Skin epidermis (tissue), 12 donors: ENCODE measurements at regions not wholly inside any gene's neighbourhood (a gene's known extent, or its start where the extent isn't known, plus 50 kb on each side); places are given as distances from the start of the nearest gene placed in this dataset.
"Not testable (repeated sequence)": the region's sequence is repeated elsewhere in the genome, so short reads cannot be mapped to it uniquely, and the experiment has no call there.

Experiments used
- H3K27ac ChIP-seq, 21 experiments: fragments of 200-600 bp; sonication (generic) in 11 of 21; one replicate each; pipeline ENCODE4 v1.5.0; 2020; ENCODE audit warnings: mild to moderate bottlenecking in 3 of 21, inconsistent platforms in 2 of 21, moderate library complexity in 2 of 21
- H3K4me3 ChIP-seq, 7 experiments: fragments of 200-600 bp; sonication (generic) in 2 of 7; one replicate each; pipeline ENCODE4 v1.5.0; 2020; ENCODE audit warnings: inconsistent platforms in 2 of 7, mild to moderate bottlenecking in 2 of 7, moderate library complexity in 1 of 7

GRCh38 chr7:153065051-153065450 is 305.5 kb downstream of the ACTR3B start:
- Histone ChIP-seq H3K27ac (no peak overlapping the region), H3K4me3 (no peak overlapping the region)

- no peak overlapping the region for H3K27ac ChIP-seq
- H3K4me3 ChIP-seq = no peak overlapping the region
Observed at GRCh38 chr7:153066711-153067110, 307.2 kb downstream of the ACTR3B start.

GRCh38 chr7:153070141-153070540 is 310.6 kb downstream of the ACTR3B start:
- no peak overlapping the region for H3K4me3 ChIP-seq
- H3K27ac ChIP-seq = no peak overlapping the region

- H3K27ac ChIP-seq = no peak overlapping the region
Observed at GRCh38 chr7:153072806-153073205, 313.3 kb downstream of the ACTR3B start.

GRCh38 chr7:153076289-153076688 is 316.7 kb downstream of the ACTR3B start:
- H3K27ac ChIP-seq = not testable (repeated sequence)

More at GRCh38 chr7:153072806-153073205, 313.3 kb downstream of the ACTR3B start:
- no peak overlapping the region for H3K4me3 ChIP-seq

GRCh38 chr7:153081496-153081895 is 321.9 kb downstream of the ACTR3B start:
- Histone ChIP-seq H3K27ac (no peak overlapping the region), H3K4me3 (no peak overlapping the region)

More at GRCh38 chr7:153076289-153076688, 316.7 kb downstream of the ACTR3B start:
- H3K4me3 ChIP-seq = not testable (repeated sequence)

GRCh38 chr7:153084278-153084677 is 324.7 kb downstream of the ACTR3B start:
- no peak overlapping the region for H3K27ac ChIP-seq
- no peak overlapping the region for H3K4me3 ChIP-seq

- Histone ChIP-seq H3K4me3 (no peak overlapping the region), H3K27ac (no peak overlapping the region)
Observed at GRCh38 chr7:153087498-153087897, 327.9 kb downstream of the ACTR3B start.

GRCh38 chr7:153088601-153089000 is 329.0 kb downstream of the ACTR3B start:
- H3K27ac ChIP-seq = no peak overlapping the region
- no peak overlapping the region for H3K4me3 ChIP-seq

- Histone ChIP-seq H3K27ac (no peak overlapping the region), H3K4me3 (no peak overlapping the region)
Observed at GRCh38 chr7:153090209-153090608, 330.7 kb downstream of the ACTR3B start.

GRCh38 chr7:153090764-153091163 is 331.2 kb downstream of the ACTR3B start:
- Histone ChIP-seq H3K27ac (no peak overlapping the region), H3K4me3 (no peak overlapping the region)

GRCh38 chr7:153091477-153091876 is 331.9 kb downstream of the ACTR3B start:
- H3K27ac ChIP-seq = no peak overlapping the region
- H3K4me3 ChIP-seq = no peak overlapping the region

GRCh38 chr7:153097511-153098201 is 338.1 kb downstream of the ACTR3B start:
- no peak overlapping the region for H3K4me3 ChIP-seq
- H3K27ac ChIP-seq = no peak overlapping the region

GRCh38 chr7:153099235-153099634 is 339.7 kb downstream of the ACTR3B start:
- Histone ChIP-seq H3K4me3 (no peak overlapping the region), H3K27ac (no peak overlapping the region)

GRCh38 chr7:153100691-153101237 is 341.2 kb downstream of the ACTR3B start:
- H3K4me3 ChIP-seq = no peak overlapping the region
- no peak overlapping the region for H3K27ac ChIP-seq

GRCh38 chr7:153103202-153103601 is 343.6 kb downstream of the ACTR3B start:
- Histone ChIP-seq H3K4me3 (no peak overlapping the region), H3K27ac (no peak overlapping the region)

- Histone ChIP-seq H3K27ac (no peak overlapping the region), H3K4me3 (no peak overlapping the region)
Observed at GRCh38 chr7:153107826-153108225, 348.3 kb downstream of the ACTR3B start.

- no peak overlapping the region for H3K4me3 ChIP-seq
- no peak overlapping the region for H3K27ac ChIP-seq
Observed at GRCh38 chr7:153109566-153109965, 350.0 kb downstream of the ACTR3B start.

GRCh38 chr7:153110606-153111005 is 351.1 kb downstream of the ACTR3B start:
- no peak overlapping the region for H3K4me3 ChIP-seq
- H3K27ac ChIP-seq = no peak overlapping the region

GRCh38 chr7:153122255-153122654 is 362.7 kb downstream of the ACTR3B start:
- not testable (repeated sequence) for H3K27ac ChIP-seq, H3K4me3 ChIP-seq

- no peak overlapping the region for H3K4me3 ChIP-seq
- no peak overlapping the region for H3K27ac ChIP-seq
Observed at GRCh38 chr7:153130052-153130451, 370.5 kb downstream of the ACTR3B start.

GRCh38 chr7:153151766-153152165 is 392.2 kb downstream of the ACTR3B start:
- Histone ChIP-seq H3K27ac (no peak overlapping the region), H3K4me3 (no peak overlapping the region)
